ENCODE measurements at regions not wholly inside any gene's neighbourhood (a gene's known extent, or its start where the extent isn't known, plus 50 kb on each side); places are given as distances from the start of the nearest gene placed in this dataset.

- no peak for TF ChIP-seq EZH2phosphoT487 (conservative IDR thresholded peaks at IDR 0.05; ENCODE audit: low read length)
- no peak for TF ChIP-seq CTCF (IDR thresholded peaks at IDR 0.05; ENCODE audit: insufficient read depth, low read length, poor library complexity, severe bottlenecking)
Measured at GRCh38 chr5:158120760-158121159, 261.8 kb upstream of the CLINT1 start.

All from SU-DHL-6 (cell line).